GM19455 (cell line): ENCODE measurements at regions not wholly inside any gene's neighbourhood (a gene's known extent, or its start where the extent isn't known, plus 50 kb on each side); places are given as distances from the start of the nearest gene placed in this dataset.
"Not testable (repeated sequence)": the region's sequence is repeated elsewhere in the genome, so short reads cannot be mapped to it uniquely, and the experiment has no call there.

Experiments used
- ATAC-seq: cut with Tn5 transposase; IDR thresholded peaks from one replicate; pipeline ENCODE4 v1.9.1; 2021; ENCODE audit not compliant: unreplicated experiment

DNA sequence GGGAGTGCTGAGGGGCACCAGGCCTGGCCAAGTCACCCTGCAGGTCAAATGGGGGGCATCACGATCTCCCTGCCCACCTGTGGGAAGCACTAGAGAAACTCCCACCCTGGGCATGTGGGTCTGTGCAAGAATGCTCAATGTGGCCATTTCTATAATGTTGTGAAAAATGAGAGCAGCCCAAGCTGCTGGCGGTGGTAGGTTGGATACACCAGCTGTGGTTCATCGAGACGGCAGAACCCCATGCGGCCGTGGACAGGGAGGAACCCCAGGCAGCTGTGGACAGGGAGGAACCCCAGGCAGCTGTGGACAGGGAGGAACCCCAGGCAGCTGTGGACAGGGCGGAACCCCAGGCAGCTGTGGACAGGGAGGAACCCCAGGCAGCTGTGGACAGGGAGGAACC, 129.1 kb downstream of the BRD1 start:
- not testable (repeated sequence) for ATAC-seq

DNA sequence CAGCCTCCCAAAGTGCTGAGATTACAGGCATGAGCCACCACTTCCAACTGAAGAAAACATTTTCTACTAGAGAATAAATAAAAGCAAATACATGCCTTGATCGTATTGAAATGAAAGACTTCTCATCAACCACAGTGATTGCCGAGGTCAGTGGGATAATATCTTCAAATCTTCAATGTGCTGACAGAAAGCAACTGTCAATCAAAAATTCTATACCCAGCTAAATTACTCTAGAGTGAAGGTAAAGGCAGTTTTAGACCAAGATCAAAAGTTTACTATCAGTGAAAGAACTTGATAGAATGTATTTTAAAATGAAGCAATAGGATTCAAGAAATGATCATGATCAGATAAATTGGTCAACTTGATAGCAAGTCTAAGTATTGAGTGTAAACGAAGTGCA, 130.6 kb downstream of the BRD1 start:
- no peak for ATAC-seq

DNA sequence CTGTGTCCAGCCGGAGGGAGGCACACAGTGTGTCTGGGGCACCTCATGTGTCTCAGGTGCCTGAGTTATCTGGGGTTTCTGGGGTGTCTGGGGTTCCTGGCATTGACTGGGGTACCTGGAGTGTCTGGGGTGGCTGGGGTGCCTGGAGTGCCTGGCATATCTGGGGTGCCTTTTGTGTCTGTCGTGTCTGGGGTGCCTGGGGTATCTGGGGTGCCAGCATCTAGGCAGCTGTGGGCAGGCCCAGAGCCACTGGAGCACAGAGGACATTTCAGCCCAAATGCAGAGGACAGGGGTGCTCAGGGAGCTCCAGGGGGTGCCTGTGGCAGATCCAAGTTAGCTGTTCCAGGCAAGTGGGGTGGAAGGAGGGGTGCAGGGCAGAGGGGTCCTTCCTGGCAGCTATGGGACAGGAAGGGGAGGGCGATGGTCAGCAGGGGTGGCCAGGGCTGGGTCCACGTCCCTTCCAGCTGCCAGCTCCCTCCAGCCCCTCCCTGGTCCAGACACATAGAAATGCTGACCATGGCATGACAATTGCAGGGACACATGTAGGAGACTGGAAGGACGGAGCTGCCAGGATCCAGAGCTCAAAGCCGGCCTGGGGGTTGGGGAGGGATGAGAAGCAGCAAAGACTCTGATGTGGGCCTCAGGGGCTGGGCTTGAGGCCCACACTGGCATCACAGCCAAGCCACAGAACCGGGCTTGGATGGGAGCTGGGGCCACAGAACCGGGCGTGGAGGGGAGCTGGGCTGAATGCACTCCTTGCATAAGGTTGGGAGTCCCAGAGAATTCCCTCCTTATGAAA, 133.0 kb downstream of the BRD1 start:
- ATAC-seq, result no peak

DNA sequence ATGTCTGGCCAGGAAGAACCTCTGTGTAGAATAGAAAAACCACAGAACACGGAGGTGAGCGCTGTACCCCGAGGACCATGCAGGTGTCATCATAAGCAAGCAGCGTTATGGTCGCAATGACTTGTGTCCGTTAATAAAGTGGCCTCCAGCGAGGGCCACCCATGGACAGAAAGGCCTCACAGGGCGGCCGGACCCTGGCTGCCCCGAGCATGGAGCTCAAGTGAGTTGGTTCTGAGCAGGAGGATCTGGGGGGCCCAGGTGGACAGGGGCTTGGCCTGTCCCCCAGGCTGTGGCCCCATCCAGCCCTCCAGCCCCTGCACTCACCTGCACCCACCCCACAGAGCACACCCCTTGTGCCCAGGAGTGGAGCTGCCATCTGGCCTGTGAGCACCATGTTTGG, 133.8 kb downstream of the BRD1 start:
- ATAC-seq, result no peak

DNA sequence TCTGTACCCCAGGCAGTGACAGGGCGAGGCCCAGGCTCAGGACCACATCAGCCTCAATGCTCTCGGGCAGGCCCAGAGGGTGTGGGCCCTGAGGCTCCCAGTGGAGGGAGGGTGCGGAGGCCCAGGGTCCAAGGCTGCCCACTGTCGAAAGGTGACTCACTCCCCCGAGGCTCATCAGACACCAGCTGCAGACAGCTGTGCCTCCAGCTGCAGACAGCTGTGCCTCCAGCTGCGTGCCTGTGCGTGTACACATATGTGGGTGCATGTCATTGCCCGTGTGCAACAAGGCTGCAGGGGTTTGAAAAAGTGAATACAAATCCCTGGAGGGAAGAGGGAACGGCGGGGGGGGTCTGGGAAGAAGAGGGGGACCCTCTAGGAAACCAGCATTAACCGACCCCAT, 134.3 kb downstream of the BRD1 start:
- no peak for ATAC-seq

DNA sequence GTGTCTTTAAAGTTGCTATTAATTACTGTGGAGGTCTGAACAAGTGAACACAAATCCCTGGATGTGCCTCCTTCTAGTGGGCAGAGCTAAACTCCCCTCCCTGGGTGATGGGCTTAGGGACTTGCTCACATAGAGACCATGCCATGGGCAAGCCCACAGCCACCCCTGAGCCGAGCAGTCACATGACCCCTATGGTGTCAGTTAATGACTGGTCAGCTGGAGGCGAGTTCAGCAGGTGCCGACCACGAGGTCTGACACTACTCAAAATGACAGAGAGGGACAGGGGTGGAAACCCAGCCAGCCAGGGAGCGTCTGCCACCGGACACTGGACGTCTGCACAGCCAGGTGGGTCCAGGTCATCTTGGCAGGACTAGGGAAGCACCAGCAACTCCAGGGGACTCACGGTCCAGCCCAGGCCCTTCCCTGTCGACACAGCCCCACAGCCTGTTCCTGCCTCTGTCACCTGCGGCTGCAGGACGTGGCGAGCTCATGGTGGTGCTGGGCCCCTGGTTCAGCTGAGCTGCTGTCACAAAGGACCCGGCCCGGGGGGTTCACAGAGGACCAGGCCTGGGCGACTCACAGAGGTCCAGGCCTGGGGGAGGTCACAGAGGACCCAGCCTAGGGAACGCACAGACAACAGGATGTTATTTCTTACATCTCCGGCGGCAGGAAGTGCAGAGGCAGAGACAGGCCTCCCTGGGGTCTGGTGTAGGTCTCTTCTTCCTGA, 135.0 kb downstream of the BRD1 start:
- no peak for ATAC-seq

DNA sequence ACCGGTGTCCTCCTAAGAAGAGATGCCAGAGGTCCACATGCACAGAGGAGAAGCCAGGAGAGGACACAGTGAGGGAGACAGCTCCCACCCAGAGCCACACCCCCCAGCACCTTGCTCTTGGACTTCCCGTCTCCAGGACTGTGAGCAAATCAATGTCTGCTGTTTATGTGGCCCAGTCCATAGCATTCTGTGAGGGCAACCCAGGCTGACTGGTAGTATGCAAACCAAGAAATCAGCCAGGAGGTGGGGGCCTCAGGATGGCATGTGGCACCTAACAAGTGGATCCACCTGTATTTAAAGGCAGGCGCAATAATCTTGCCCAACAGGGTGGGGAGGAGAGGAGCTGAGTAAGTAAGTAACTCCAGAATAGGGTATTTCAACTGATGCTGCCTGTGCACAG, 136.4 kb downstream of the BRD1 start:
- ATAC-seq, result no peak

DNA sequence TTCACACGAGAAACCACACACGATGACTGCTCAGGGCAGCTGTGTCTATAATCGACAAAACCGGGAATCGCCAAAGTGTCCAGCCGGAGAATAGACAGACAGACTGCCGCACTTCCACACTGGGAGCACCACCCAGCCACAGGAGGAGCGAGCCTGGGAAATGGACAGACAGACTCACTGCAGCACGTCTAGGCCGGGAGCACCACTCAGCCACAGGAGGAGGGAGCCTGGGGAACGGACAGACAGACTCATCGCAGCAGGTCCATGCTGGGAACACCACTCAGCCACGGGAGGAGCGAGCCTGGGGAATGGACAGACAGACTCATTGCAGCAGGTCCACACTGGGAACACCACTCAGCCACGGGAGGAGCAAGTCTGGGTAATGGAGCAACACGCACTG, 137.2 kb downstream of the BRD1 start:
- ATAC-seq, result no peak

DNA sequence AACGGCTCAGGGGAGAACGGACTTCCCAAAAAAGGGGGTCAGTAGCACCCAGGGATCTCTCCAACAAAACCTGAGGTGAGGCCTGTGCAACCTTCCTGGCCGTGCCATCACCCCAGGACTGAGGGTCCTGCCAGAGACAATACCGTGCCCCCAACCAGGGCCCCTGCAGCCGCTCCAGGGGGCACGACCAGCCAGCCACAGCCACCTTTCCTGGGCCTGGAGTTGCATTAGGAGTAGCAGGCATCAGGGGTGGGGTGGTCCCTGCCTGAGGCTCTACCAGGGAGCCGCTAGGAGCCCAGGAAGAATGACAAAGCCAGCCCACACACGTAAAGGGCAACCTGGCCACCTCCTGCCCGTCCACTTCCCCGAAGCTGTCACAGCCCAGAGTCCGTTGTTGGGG, 137.8 kb downstream of the BRD1 start:
- no peak for ATAC-seq

DNA sequence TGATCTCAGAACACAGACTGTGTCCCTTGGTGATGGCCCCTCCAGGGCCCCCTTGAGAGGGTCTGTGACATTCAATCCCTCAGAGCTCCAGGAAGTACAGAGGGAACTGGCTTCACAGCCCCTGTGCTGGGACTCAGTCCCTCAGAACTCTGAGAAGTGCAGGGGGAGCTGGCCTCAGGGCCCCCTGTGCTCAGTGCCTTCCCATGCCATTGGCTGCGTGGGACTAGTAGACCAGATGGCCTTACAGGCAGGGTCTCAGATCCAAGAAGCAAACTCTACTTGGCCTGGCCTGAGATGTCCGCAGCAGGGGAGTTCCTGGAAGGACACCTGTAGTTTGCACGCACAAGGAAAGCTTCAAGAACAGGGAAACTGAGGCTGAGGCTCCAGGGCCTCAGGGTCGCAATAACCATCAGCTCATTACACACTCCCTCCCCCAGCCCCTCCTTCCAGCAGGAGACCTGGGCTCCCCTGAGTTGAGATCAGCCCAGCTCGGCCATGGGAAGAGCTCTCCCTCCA, 138.4 kb downstream of the BRD1 start:
- no peak for ATAC-seq

DNA sequence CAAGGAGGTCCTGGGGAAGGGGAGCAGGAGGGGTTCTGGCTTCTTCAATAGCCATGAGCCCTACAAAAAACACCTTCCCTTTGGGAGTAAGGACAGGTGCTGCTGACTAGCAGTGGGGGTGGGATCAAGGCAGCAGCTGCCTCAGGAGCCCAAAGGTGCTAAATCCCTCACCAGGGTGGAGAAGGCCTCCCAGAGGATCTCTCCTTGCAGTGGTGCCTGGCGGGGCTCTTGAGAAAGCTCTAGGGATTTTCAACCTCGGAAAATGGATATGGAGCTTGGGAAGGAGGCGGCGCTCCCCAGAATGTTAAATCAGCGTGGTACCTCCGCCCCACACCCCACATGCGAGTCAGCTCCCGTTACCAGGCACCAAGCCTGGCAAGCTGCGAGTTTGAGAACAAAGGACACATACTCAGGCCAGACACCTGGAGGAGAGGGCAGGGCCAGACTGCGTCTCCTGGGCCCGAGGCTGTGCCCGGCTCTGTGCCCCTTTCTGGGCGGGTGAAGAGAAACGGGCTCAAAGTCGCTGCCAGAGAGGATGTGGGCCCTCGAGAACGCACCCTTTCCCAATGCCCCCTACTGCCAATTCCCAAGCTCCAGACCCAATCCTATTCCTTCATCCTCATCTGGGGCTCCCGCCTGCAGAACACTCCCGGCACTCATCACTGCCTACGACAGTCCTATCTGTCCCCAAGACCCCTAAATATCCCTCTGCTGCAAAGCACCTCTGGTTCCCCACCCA, 139.0 kb downstream of the BRD1 start:
- ATAC-seq, result no peak

DNA sequence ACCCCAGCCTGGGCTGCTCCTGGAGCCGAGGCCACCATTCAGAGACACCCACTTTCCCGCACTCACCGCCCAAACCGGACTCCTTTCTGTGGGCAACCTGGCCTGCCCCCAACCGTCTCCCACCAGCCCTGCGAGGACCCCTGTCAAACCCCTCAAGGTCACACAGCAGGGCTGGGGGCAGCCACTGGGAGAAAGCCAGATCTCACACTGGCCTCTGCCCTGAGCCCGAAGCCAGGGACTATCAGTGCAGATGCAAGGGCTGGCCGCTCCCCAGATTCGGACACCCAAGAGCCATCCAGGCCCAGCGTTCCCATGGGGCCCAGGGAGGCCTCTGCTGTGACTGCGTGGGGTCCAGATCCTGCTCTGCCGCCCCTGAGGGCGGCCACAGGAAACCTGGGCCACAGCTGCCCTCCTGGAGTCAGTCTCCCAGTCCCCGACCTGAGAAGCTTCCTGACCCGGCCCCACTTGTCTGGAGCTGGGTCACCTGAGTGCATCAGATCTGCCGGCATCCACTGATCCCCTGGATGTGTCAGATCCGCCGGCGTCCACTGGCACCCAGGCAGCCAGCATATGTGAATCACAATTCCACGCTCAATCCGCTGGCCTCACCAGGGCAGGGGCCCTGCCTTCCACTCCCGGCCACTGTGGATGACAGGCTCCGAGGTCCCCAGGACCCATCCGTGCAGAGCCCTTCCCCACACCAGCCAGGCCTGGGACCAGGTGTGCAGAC, 139.7 kb downstream of the BRD1 start:
- ATAC-seq, result no peak

DNA sequence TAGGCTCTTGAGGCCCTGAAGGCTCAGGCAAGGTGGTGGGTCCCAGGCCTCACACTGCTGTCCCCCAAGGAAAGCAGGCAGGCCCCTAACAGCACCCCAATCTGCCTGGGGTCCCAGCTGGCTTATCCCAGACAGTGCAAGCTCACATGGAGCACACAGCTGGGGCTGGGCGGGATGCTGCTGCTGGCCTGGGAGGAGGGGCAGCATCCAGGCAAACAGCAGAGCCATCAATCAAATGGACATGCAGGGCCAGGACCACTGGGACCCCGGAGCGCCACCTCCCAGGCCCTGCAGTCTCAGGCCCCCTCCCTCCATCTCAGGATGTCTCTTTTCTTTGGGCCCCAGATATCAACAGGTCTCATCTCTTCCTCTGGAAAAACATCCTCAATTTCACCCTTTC, 140.3 kb downstream of the BRD1 start:
- no peak for ATAC-seq

DNA sequence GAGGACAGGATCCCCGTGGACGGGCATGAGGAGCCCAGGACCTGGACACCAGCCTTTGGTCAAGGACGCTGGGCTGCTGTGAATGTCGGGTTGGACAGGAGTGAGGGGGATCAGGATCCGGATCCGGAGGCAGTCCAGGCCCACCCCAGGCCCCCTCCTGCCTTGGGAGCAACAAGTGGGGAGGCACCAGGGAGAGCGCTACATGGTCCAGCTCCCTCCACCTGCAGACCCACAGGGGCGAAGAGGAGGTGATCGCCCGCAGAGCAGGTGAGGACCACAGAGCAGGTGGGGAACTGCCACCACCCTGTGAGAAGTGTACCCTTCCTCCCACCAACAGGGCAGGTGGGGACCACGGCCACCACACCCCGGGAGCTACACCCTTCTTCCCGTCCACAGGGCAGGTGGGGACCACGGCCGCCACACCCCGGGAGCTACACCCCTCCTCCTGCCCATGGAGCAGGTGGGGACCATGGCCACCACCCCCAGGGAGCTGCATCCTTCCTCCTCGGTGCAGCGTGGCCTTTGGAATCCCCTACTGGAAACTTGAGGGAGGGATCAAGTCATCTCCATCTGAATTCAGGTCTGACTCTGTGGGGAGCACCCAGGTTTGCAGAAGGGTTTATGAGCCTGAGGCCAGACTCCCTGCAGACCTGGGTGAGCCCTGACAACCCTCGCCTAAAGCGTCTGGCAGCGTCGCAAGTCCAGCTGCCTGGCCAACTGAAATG, 141.0 kb downstream of the BRD1 start:
- ATAC-seq, result no peak

DNA sequence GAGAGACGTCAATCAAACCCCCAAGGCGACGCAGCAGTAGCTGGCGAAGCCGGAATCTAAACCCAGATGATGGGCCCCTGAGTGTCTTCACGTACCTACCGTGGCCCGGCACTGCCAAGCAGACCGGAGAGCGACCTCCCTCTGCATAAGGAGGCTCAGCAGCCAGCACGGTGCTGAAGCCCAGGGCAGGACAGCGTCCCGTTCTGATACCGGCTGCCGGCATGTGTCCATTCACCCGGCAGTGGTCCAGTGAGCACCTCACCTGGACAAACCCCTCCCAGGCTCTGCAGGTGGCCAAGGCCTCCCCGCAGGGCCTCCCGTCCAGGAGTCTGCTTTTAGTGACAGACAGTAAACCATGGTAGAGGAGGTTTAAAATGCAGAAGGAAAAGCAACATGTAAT, 142.0 kb downstream of the BRD1 start:
- ATAC-seq, result no peak

DNA sequence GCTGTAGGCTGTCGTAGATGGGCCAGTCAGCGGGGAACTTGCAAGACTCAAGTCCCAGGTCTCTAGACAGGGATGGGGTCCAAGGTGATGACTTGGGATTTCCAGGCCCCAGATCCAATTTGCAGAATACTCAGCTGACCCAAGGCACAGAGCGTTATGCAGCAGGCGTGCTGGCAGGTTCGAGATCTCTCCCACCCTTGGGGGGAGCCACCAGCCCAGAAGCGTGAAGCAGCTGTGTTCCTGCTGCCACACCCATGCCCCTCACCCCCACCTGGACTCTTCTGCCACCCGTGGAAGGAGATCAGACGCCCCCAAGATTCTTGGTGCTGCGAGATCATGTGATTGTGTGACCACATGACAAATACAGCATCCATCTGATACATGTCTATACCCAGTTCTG, 142.6 kb downstream of the BRD1 start:
- ATAC-seq, result no peak

DNA sequence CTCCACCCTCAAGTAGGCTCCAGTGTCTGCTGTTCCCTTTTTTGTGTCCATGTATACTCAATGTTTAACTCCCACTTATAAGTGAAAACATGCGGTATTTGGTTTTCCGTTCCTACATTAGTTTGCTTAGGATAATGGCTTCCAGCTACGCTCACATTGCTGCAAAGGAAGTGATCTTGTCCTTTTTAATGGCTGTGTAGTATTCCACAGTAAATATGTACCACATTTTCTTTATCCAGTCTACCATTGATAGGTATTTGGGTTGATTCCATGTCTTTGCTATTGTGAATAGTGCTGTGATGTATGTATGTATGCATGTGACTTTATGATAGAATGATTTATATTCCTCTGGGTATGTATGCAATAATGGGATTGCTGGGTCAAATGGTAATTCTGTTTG, 144.6 kb downstream of the BRD1 start:
- no peak for ATAC-seq

DNA sequence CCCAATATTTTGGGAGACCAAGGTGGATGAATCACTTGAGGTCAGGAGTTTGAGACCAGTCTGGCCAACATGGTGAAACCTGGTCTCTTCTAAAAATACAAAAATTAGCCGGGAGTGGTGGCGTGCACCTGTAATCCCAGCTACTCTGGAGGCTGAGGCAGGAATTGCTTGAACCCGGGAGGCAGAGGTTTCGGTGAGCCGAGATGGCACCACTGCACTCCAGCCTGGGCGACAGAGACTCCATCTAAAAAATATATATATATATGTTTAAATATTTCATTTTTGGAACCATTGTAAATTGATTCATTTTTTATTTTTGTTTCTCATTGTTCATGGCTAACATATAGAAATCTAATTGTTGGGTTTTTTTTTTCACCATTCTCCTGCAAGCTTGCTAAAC, 146.9 kb downstream of the BRD1 start:
- ATAC-seq, result not testable (repeated sequence)

DNA sequence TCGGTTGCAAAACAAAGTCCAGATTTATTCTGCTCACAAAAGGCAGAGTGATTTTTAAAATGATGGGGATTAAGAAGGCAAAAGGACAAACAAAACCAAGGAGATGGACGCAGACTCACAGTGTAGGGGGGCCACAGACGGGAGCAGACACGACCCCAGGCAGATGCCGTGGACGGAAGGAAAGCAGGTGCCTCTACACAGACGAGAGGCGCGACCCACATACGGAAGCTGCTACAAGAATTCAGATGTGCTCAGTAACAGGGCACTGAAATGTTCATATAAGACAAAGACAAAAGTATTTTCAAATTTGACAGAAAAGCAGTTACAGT, 148.9 kb downstream of the BRD1 start:
- ATAC-seq, result no peak

DNA sequence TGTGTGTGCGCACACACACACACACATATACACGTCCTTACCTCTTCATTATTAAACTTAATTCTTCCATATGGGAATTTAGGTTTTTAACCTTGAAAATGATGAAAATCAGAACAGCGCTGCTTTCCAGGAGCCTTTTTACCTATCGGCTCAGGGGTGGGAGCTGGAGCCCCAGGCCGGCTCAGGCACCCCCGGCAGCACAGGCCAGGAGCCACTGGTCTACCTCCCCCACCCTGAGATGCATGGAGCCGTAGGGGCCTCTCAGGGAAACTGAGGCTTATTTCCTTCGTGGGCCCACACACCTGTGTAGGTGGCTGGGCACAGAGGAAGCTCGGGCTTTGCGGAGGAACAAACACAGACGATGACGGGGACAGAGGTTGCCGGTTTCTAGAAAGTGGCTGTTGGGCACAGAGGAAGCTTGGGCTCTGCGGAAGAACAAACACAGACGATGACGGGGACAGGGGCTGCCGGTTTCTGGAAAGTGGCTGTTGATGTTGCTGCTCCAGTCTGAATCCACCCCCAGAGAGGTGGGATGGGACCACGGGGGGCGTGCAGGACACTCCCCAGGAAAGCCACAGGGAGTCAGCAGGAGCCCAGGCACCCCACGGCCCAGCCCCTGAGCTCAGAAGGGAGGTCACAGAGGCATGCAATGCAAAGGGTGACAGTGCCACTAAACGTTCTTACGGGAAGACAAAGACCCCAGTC, 149.4 kb downstream of the BRD1 start:
- no peak for ATAC-seq
